DMS79 treated with DMSO at 0.1 percent for 48 hours (cell line): ENCODE measurements at regions not wholly inside any gene's neighbourhood (a gene's known extent, or its start where the extent isn't known, plus 50 kb on each side); places are given as distances from the start of the nearest gene placed in this dataset.

Experiments
- DNase-seq: peaks from one replicate; lab custom pipeline; 2025; lab: John Stamatoyannopoulos, UW

GRCh38 chr9:81847181-81847915 is 80.9 kb upstream of the SPATA31D4 start:
- no peak for DNase-seq

GRCh38 chr9:81848472-81848871 is 79.8 kb upstream of the SPATA31D4 start:
- no peak for DNase-seq

GRCh38 chr9:81849631-81850259 is 78.5 kb upstream of the SPATA31D4 start:
- DNase-seq: no peak

- no peak for DNase-seq
These were observed 77.5 kb upstream of the SPATA31D4 start for GRCh38 chr9:81850724-81851123.

GRCh38 chr9:81851340-81851739 is 76.9 kb upstream of the SPATA31D4 start:
- peak; percentile 64 for DNase-seq

GRCh38 chr9:81852820-81853219 is 75.4 kb upstream of the SPATA31D4 start:
- DNase-seq: no peak

GRCh38 chr9:81855538-81855937 is 72.7 kb upstream of the SPATA31D4 start:
- no peak for DNase-seq

GRCh38 chr9:81858657-81859430 is 69.4 kb upstream of the SPATA31D4 start:
- DNase-seq: no peak

GRCh38 chr9:81860581-81860980 is 67.6 kb upstream of the SPATA31D4 start:
- no peak for DNase-seq

GRCh38 chr9:81861644-81862043 is 66.6 kb upstream of the SPATA31D4 start:
- DNase-seq: no peak

GRCh38 chr9:81868145-81868544 is 60.1 kb upstream of the SPATA31D4 start:
- no peak for DNase-seq

GRCh38 chr9:81871695-81872094 is 56.5 kb upstream of the SPATA31D4 start:
- DNase-seq: no peak

- DNase-seq: no peak
These were observed 54.0 kb upstream of the SPATA31D4 start for GRCh38 chr9:81874250-81874649.

- no peak for DNase-seq
These were observed 53.3 kb upstream of the SPATA31D4 start for GRCh38 chr9:81874931-81875330.

- DNase-seq: no peak
These were observed 51.2 kb upstream of the SPATA31D4 start for GRCh38 chr9:81877047-81877446.
